ENCODE measurements at regions not wholly inside any gene's neighbourhood (a gene's known extent, or its start where the extent isn't known, plus 50 kb on each side); places are given as distances from the start of the nearest gene placed in this dataset.

- no peak overlapping the region for H3K4me3 Mint-ChIP-seq
- Histone ChIP-seq H3K4me3 (ENCODE audit: low read length) (no peak overlapping the region), H3K4me1 (ENCODE audit: insufficient read depth, low read length) (no peaks in the 10 kb centered on the region), H3K9me3 (ENCODE audit: low read length) (no peaks in the 10 kb centered on the region), H3K27me3 (ENCODE audit: insufficient read depth, low read length, poor library complexity, severe bottlenecking) (no peaks in the 10 kb centered on the region), H3K27ac (ENCODE audit: low read depth, low read length) (no peak overlapping the region), H3K36me3 (ENCODE audit: insufficient read depth, low read length) (no peaks in the 10 kb centered on the region)
- H3K36me3 Mint-ChIP-seq, result no peaks in the 10 kb centered on the region
- no peaks in the 10 kb centered on the region for H3K27me3 Mint-ChIP-seq
- POLR2A ChIA-PET, result no interaction called here
- peaks cover 0 to 22% (median 10%) of the 10 kb centered on the region in 5 donors for H3K9me3 Mint-ChIP-seq
- no peaks in the 10 kb centered on the region for H3K4me1 Mint-ChIP-seq
- no peak for DNase-seq
- H3K27ac Mint-ChIP-seq, result no peak overlapping the region
- CTCF ChIA-PET, result no interaction called here
Measured at GRCh38 chr6:23608931-23609435, 517.0 kb upstream of the NRSN1 start.

GRCh38 chr6:23611776-23612381 is 514.1 kb upstream of the NRSN1 start:
- Histone ChIP-seq H3K36me3 (ENCODE audit: insufficient read depth, low read length) (no peaks in the 10 kb centered on the region), H3K9me3 (ENCODE audit: low read length) (no peaks in the 10 kb centered on the region), H3K27me3 (ENCODE audit: insufficient read depth, low read length, poor library complexity, severe bottlenecking) (no peaks in the 10 kb centered on the region), H3K4me1 (ENCODE audit: insufficient read depth, low read length) (no peaks in the 10 kb centered on the region), H3K27ac (ENCODE audit: low read depth, low read length) (no peak overlapping the region), H3K4me3 (ENCODE audit: low read length) (no peak overlapping the region)
- no peak for DNase-seq
- peaks cover 3 to 16% (median 4%) of the 10 kb centered on the region in 5 donors for H3K9me3 Mint-ChIP-seq
- ChIA-PET POLR2A (no interaction called here), CTCF (no interaction called here)
- H3K27ac Mint-ChIP-seq, result no peak overlapping the region
- H3K27me3 Mint-ChIP-seq, result peaks cover 0 to 2% of the 10 kb centered on the region in 2 donors
- no peak overlapping the region for H3K4me3 Mint-ChIP-seq
- no peaks in the 10 kb centered on the region for H3K36me3 Mint-ChIP-seq
- H3K4me1 Mint-ChIP-seq, result no peaks in the 10 kb centered on the region

- peaks cover 0 to 2% of the 10 kb centered on the region in 2 donors for H3K27me3 Mint-ChIP-seq
- H3K9me3 Mint-ChIP-seq, result peaks cover 0 to 9% (median 8%) of the 10 kb centered on the region in 5 donors
- ChIA-PET POLR2A (no interaction called here), CTCF (no interaction called here)
- no peak overlapping the region for H3K27ac Mint-ChIP-seq
- no peaks in the 10 kb centered on the region for H3K36me3 Mint-ChIP-seq
- no peaks in the 10 kb centered on the region for H3K9me3 ChIP-seq (ENCODE audit: low read length)
- H3K4me1 ChIP-seq (ENCODE audit: insufficient read depth, low read length), result no peaks in the 10 kb centered on the region
- no peak overlapping the region for H3K4me3 ChIP-seq (ENCODE audit: low read length)
- no peaks in the 10 kb centered on the region for H3K36me3 ChIP-seq (ENCODE audit: insufficient read depth, low read length)
- H3K4me1 Mint-ChIP-seq, result no peaks in the 10 kb centered on the region
- no peak overlapping the region for H3K27ac ChIP-seq (ENCODE audit: low read depth, low read length)
- H3K4me3 Mint-ChIP-seq, result no peak overlapping the region
- DNase-seq, result no peak
- no peaks in the 10 kb centered on the region for H3K27me3 ChIP-seq (ENCODE audit: insufficient read depth, low read length, poor library complexity, severe bottlenecking)
Measured at GRCh38 chr6:23618366-23618765, 507.6 kb upstream of the NRSN1 start.

GRCh38 chr6:23620911-23621401 is 505.1 kb upstream of the NRSN1 start:
- Mint-ChIP-seq H3K4me1 (no peaks in the 10 kb centered on the region), H3K36me3 (no peaks in the 10 kb centered on the region), H3K27me3 (no peaks in the 10 kb centered on the region), H3K9me3 (peaks cover 0 to 10% (median 8%) of the 10 kb centered on the region in 5 donors), H3K4me3 (no peak overlapping the region), H3K27ac (no peak overlapping the region)
- Histone ChIP-seq H3K27ac (ENCODE audit: low read depth, low read length) (no peak overlapping the region), H3K4me1 (ENCODE audit: insufficient read depth, low read length) (no peaks in the 10 kb centered on the region), H3K36me3 (ENCODE audit: insufficient read depth, low read length) (no peaks in the 10 kb centered on the region), H3K9me3 (ENCODE audit: low read length) (no peaks in the 10 kb centered on the region), H3K4me3 (ENCODE audit: low read length) (no peak overlapping the region), H3K27me3 (ENCODE audit: insufficient read depth, low read length, poor library complexity, severe bottlenecking) (no peaks in the 10 kb centered on the region)
- DNase-seq, result no peak
- ChIA-PET POLR2A (no interaction called here), CTCF (no interaction called here)

- no peaks in the 10 kb centered on the region for H3K36me3 ChIP-seq (ENCODE audit: insufficient read depth, low read length)
- no peak overlapping the region for H3K4me3 Mint-ChIP-seq
- ChIA-PET CTCF (no interaction called here), POLR2A (no interaction called here)
- no peaks in the 10 kb centered on the region for H3K36me3 Mint-ChIP-seq
- H3K4me1 ChIP-seq (ENCODE audit: insufficient read depth, low read length), result no peaks in the 10 kb centered on the region
- H3K9me3 ChIP-seq (ENCODE audit: low read length), result no peaks in the 10 kb centered on the region
- H3K27ac ChIP-seq (ENCODE audit: low read depth, low read length), result no peak overlapping the region
- H3K4me1 Mint-ChIP-seq, result no peaks in the 10 kb centered on the region
- H3K4me3 ChIP-seq (ENCODE audit: low read length), result no peak overlapping the region
- no peaks in the 10 kb centered on the region for H3K27me3 ChIP-seq (ENCODE audit: insufficient read depth, low read length, poor library complexity, severe bottlenecking)
- no peak overlapping the region for H3K27ac Mint-ChIP-seq
- peaks cover 2 to 14% (median 4%) of the 10 kb centered on the region in 5 donors for H3K9me3 Mint-ChIP-seq
- DNase-seq, result no peak
- no peaks in the 10 kb centered on the region for H3K27me3 Mint-ChIP-seq
Measured at GRCh38 chr6:23630726-23631635, 495.0 kb upstream of the NRSN1 start.

GRCh38 chr6:23633996-23634395 is 492.0 kb upstream of the NRSN1 start:
- Mint-ChIP-seq H3K9me3 (peaks cover 2 to 13% (median 5%) of the 10 kb centered on the region in 5 donors), H3K27ac (no peak overlapping the region), H3K27me3 (no peaks in the 10 kb centered on the region), H3K4me1 (no peaks in the 10 kb centered on the region), H3K36me3 (no peaks in the 10 kb centered on the region), H3K4me3 (no peak overlapping the region)
- no peak overlapping the region for H3K4me3 ChIP-seq (ENCODE audit: low read length)
- H3K27ac ChIP-seq (ENCODE audit: low read depth, low read length), result no peak overlapping the region
- no peaks in the 10 kb centered on the region for H3K4me1 ChIP-seq (ENCODE audit: insufficient read depth, low read length)
- ChIA-PET POLR2A (no interaction called here), CTCF (no interaction called here)
- H3K36me3 ChIP-seq (ENCODE audit: insufficient read depth, low read length), result no peaks in the 10 kb centered on the region
- no peak for DNase-seq
- no peaks in the 10 kb centered on the region for H3K9me3 ChIP-seq (ENCODE audit: low read length)
- no peaks in the 10 kb centered on the region for H3K27me3 ChIP-seq (ENCODE audit: insufficient read depth, low read length, poor library complexity, severe bottlenecking)

GRCh38 chr6:23635150-23635549 is 490.9 kb upstream of the NRSN1 start:
- no peak for DNase-seq
- Histone ChIP-seq H3K9me3 (ENCODE audit: low read length) (no peaks in the 10 kb centered on the region), H3K27me3 (ENCODE audit: insufficient read depth, low read length, poor library complexity, severe bottlenecking) (no peaks in the 10 kb centered on the region), H3K4me3 (ENCODE audit: low read length) (no peak overlapping the region), H3K4me1 (ENCODE audit: insufficient read depth, low read length) (no peaks in the 10 kb centered on the region), H3K27ac (ENCODE audit: low read depth, low read length) (no peak overlapping the region), H3K36me3 (ENCODE audit: insufficient read depth, low read length) (no peaks in the 10 kb centered on the region)
- Mint-ChIP-seq H3K36me3 (no peaks in the 10 kb centered on the region), H3K4me1 (no peaks in the 10 kb centered on the region), H3K9me3 (peaks cover 2 to 13% (median 5%) of the 10 kb centered on the region in 5 donors), H3K27ac (no peak overlapping the region), H3K4me3 (no peak overlapping the region), H3K27me3 (no peaks in the 10 kb centered on the region)
- POLR2A ChIA-PET, result no interaction called here
- CTCF ChIA-PET, result no interaction called here

GRCh38 chr6:23637296-23637695 is 488.7 kb upstream of the NRSN1 start:
- ChIA-PET CTCF (no interaction called here), POLR2A (no interaction called here)
- Histone ChIP-seq H3K9me3 (ENCODE audit: low read length) (no peaks in the 10 kb centered on the region), H3K36me3 (ENCODE audit: insufficient read depth, low read length) (no peaks in the 10 kb centered on the region), H3K4me1 (ENCODE audit: insufficient read depth, low read length) (no peaks in the 10 kb centered on the region), H3K4me3 (ENCODE audit: low read length) (no peak overlapping the region), H3K27me3 (ENCODE audit: insufficient read depth, low read length, poor library complexity, severe bottlenecking) (no peaks in the 10 kb centered on the region), H3K27ac (ENCODE audit: low read depth, low read length) (no peak overlapping the region)
- no peaks in the 10 kb centered on the region for H3K27me3 Mint-ChIP-seq
- no peak for DNase-seq
- H3K4me1 Mint-ChIP-seq, result no peaks in the 10 kb centered on the region
- no peak overlapping the region for H3K4me3 Mint-ChIP-seq
- H3K9me3 Mint-ChIP-seq, result peaks cover 2 to 8% (median 4%) of the 10 kb centered on the region in 5 donors
- no peaks in the 10 kb centered on the region for H3K36me3 Mint-ChIP-seq
- H3K27ac Mint-ChIP-seq, result no peak overlapping the region

All from CD8-positive, alpha-beta memory T cell (primary cell).